Sigmoid colon (tissue), 6 donors: ENCODE measurements at regions not wholly inside any gene's neighbourhood (a gene's known extent, or its start where the extent isn't known, plus 50 kb on each side); places are given as distances from the start of the nearest gene placed in this dataset.

Experiments used
- DNase-seq: peaks from one replicate; pipeline ENCODE4 v3.0.0-alpha.2; 2019
- H3K27ac ChIP-seq, 4 donors: fragments of 200-600 bp; sonication (generic); one replicate each; pipeline ENCODE4 v1.5.1; 2016 to 2019; ENCODE audit warnings: mild to moderate bottlenecking in 1 of 4
- H3K27me3 ChIP-seq, 3 donors: fragments of 200-600 bp; sonication (generic); one replicate each; pipeline ENCODE4 v1.5.1; 2019; ENCODE audit warnings: mild to moderate bottlenecking in 1 of 3
- H3K36me3 ChIP-seq, 4 donors: fragments of 200-600 bp; sonication (generic); one replicate each; pipeline ENCODE4 v1.5.1; 2016 to 2019
- H3K4me1 ChIP-seq, 4 donors: fragments of 200-600 bp; sonication (generic); one replicate each; pipeline ENCODE4 v1.5.1; 2017 to 2019
- H3K4me3 ChIP-seq, 4 donors: fragments of 200-600 bp; sonication (generic); one replicate each; pipeline ENCODE4 v1.5.1; 2017 to 2019; ENCODE audit warnings: mild to moderate bottlenecking in 2 of 4, moderate library complexity in 1 of 4
- H3K9me3 ChIP-seq, 4 donors: fragments of 200-600 bp in 3 of 4; sonication (generic) in 3 of 4; one replicate each; pipeline versions ENCODE4 v1.5.1 to v1.6.1; 2013 to 2019
- CTCF ChIP-seq, 4 experiments: fragments of 450-650 bp in 3 of 4; fragments of 200-600 bp in 1 of 4; IDR thresholded peaks; one replicate each; pipeline ENCODE4 v1.5.1; 2016 to 2019; ENCODE audit warnings: antibody characterized with exemption in 4 of 4, mild to moderate bottlenecking in 3 of 4, moderate library complexity in 2 of 4
- EP300 ChIP-seq, 4 donors: sonication (generic); formaldehyde crosslinking; IDR thresholded peaks; one replicate each; pipeline ENCODE4 v1.6.1; 2017; ENCODE audit warnings: antibody characterized with exemption in 4 of 4
- POLR2A ChIP-seq, 2 donors: fragments of 450-650 bp; IDR thresholded peaks; one replicate each; pipeline ENCODE4 v1.6.1; 2016; ENCODE audit warnings: antibody characterized with exemption in 2 of 2, mild to moderate bottlenecking in 2 of 2, moderate library complexity in 2 of 2
- POLR2AphosphoS5 ChIP-seq, 4 donors: sonication (generic); formaldehyde crosslinking; IDR thresholded peaks; one replicate each; pipeline ENCODE4 v1.6.1; 2017; ENCODE audit warnings: antibody characterized with exemption in 4 of 4
- WGBS, 2 donors: extraction: QIAGEN DNeasy Blood & Tissue Kit; methylation state at CpG; one replicate each; pipeline ENCODE4 v1.1.7; 2013; 5-methylcytosine and 5-hydroxymethylcytosine counted together
- intact Hi-C: fragments of 100-400 bp; cut with DNase I; formaldehyde crosslinking; loops from one replicate; pipeline ENCODE4 v1.15.1; 2023
- donor health status: healthy with polysubstance abuse.
- donor health status: healthy.

GRCh38 chr19:32203161-32203560 is 142.2 kb upstream of the ZNF507 start:
- no peak overlapping the region for H3K27ac ChIP-seq
- no peak overlapping the region for H3K4me3 ChIP-seq
- intact Hi-C loops, result no loop called here
- H3K9me3 ChIP-seq, result no peaks in the 10 kb centered on the region
- no peak for DNase-seq
- 85 to 96% methylated on average over 6 of the region's 6 CpGs for WGBS, 2 donors
- H3K36me3 ChIP-seq, result no peaks in the 10 kb centered on the region
- no peaks in the 10 kb centered on the region for H3K27me3 ChIP-seq
- TF ChIP-seq CTCF (IDR thresholded peaks at IDR 0.05) (no peak), POLR2AphosphoS5 (IDR thresholded peaks at IDR 0.05) (no peak), POLR2A (IDR thresholded peaks at IDR 0.05) (no peak), EP300 (IDR thresholded peaks at IDR 0.05) (no peak)
- H3K4me1 ChIP-seq, result no peaks in the 10 kb centered on the region

- no peak overlapping the region for H3K4me3 ChIP-seq
- no peak overlapping the region for H3K27ac ChIP-seq
- H3K27me3 ChIP-seq, result no peaks in the 10 kb centered on the region
- H3K4me1 ChIP-seq, result no peaks in the 10 kb centered on the region
- TF ChIP-seq POLR2AphosphoS5 (IDR thresholded peaks at IDR 0.05), result no peak
- no peak for TF ChIP-seq EP300 (IDR thresholded peaks at IDR 0.05)
- TF ChIP-seq POLR2A (IDR thresholded peaks at IDR 0.05), result no peak
- TF ChIP-seq CTCF (IDR thresholded peaks at IDR 0.05), result no peak
- H3K36me3 ChIP-seq, result no peaks in the 10 kb centered on the region
- 59 to 66% methylated on average over 5 of the region's 5 CpGs for WGBS, 2 donors
- peaks cover 0 to 2% (median 0%) of the 10 kb centered on the region in 4 donors for H3K9me3 ChIP-seq
- intact Hi-C loops, result no loop called here
- no peak for DNase-seq
Observed at GRCh38 chr19:32206065-32206464, 139.3 kb upstream of the ZNF507 start.

GRCh38 chr19:32208060-32208459 is 137.3 kb upstream of the ZNF507 start:
- TF ChIP-seq POLR2A (IDR thresholded peaks at IDR 0.05) (no peak), POLR2AphosphoS5 (IDR thresholded peaks at IDR 0.05) (no peak), EP300 (IDR thresholded peaks at IDR 0.05) (no peak), CTCF (IDR thresholded peaks at IDR 0.05) (no peak)
- Histone ChIP-seq H3K9me3 (peaks cover 0 to 3% (median 1%) of the 10 kb centered on the region in 4 donors), H3K36me3 (no peaks in the 10 kb centered on the region), H3K4me1 (no peaks in the 10 kb centered on the region), H3K4me3 (no peak overlapping the region), H3K27me3 (no peaks in the 10 kb centered on the region), H3K27ac (no peak overlapping the region)
- DNase-seq, result no peak
- 36 to 69% methylated on average over 1 of the region's 1 CpG for WGBS, 2 donors
- intact Hi-C loops, result no loop called here

- no peaks in the 10 kb centered on the region for H3K9me3 ChIP-seq
- H3K27me3 ChIP-seq, result peaks cover 0 to 5% (median 0%) of the 10 kb centered on the region in 3 donors
- peaks cover 0 to 5% (median 4%) of the 10 kb centered on the region in 4 donors for H3K4me1 ChIP-seq
- H3K36me3 ChIP-seq, result no peaks in the 10 kb centered on the region
- no peak for DNase-seq
- no peak for TF ChIP-seq POLR2A (IDR thresholded peaks at IDR 0.05)
- intact Hi-C loops, result no loop called here
- no peak overlapping the region for H3K4me3 ChIP-seq
- WGBS, 2 donors, result 80 to 88% methylated on average over 3 of the region's 3 CpGs
- H3K27ac ChIP-seq, result no peak overlapping the region
Observed at GRCh38 chr19:32219392-32219791, 126.0 kb upstream of the ZNF507 start.

GRCh38 chr19:32219881-32220472 is 125.4 kb upstream of the ZNF507 start:
- intact Hi-C loops, result loop anchor here (5.0 kb wide), 1 partner anchor 543 kb away; no protein-coding TSS in a partner anchor
- no peak for TF ChIP-seq POLR2AphosphoS5 (IDR thresholded peaks at IDR 0.05)
- no peak for TF ChIP-seq CTCF (IDR thresholded peaks at IDR 0.05)
- no peak for TF ChIP-seq POLR2A (IDR thresholded peaks at IDR 0.05)
- no peak for TF ChIP-seq EP300 (IDR thresholded peaks at IDR 0.05)
- Histone ChIP-seq H3K4me3 (no peak overlapping the region), H3K4me1 (peaks cover 0 to 7% (median 5%) of the 10 kb centered on the region in 4 donors), H3K36me3 (no peaks in the 10 kb centered on the region), H3K27ac (no peak overlapping the region), H3K27me3 (peaks cover 0 to 5% (median 0%) of the 10 kb centered on the region in 3 donors), H3K9me3 (no peaks in the 10 kb centered on the region)
- WGBS, 2 donors, result 60 to 77% methylated on average over 4 of the region's 4 CpGs
- no peak for DNase-seq
